ENCODE measurements at regions not wholly inside any gene's neighbourhood (a gene's known extent, or its start where the extent isn't known, plus 50 kb on each side); places are given as distances from the start of the nearest gene placed in this dataset.

GRCh38 chr11:116693593-116694348 is 79.0 kb downstream of the BUD13 start:
- Histone ChIP-seq H3K9me2 (ENCODE audit: insufficient read depth, low read length) (no peaks in the 10 kb centered on the region), H3K9ac (ENCODE audit: low read length) (no peak overlapping the region), H3K27me3 (ENCODE audit: insufficient read depth, low read depth, low read length) (no peaks in the 10 kb centered on the region), H3F3A (ENCODE audit: insufficient read depth, low read length, poor library complexity, severe bottlenecking) (no peaks in the 10 kb centered on the region), H4K20me1 (ENCODE audit: insufficient read depth) (no peaks in the 10 kb centered on the region), H3K27ac (ENCODE audit: low read length) (no peak overlapping the region), H3K79me2 (replicated peaks; ENCODE audit: insufficient read depth, low read length) (no peaks in the 10 kb centered on the region), H3K4me2 (ENCODE audit: low read length) (no peak overlapping the region), H3K9me3 (ENCODE audit: low read length) (no peaks in the 10 kb centered on the region), H2AFZ (ENCODE audit: low read depth, low read length) (no peak overlapping the region), H3K36me3 (ENCODE audit: insufficient read depth, low read length) (no peaks in the 10 kb centered on the region), H3K4me3 (ENCODE audit: low read length) (no peak overlapping the region)
- no peak for TF ChIP-seq EZH2 (IDR thresholded peaks at IDR 0.05; ENCODE audit: borderline replicate concordance, insufficient read depth, low read length, poor library complexity, severe bottlenecking)
- TF ChIP-seq, protein P1, sequence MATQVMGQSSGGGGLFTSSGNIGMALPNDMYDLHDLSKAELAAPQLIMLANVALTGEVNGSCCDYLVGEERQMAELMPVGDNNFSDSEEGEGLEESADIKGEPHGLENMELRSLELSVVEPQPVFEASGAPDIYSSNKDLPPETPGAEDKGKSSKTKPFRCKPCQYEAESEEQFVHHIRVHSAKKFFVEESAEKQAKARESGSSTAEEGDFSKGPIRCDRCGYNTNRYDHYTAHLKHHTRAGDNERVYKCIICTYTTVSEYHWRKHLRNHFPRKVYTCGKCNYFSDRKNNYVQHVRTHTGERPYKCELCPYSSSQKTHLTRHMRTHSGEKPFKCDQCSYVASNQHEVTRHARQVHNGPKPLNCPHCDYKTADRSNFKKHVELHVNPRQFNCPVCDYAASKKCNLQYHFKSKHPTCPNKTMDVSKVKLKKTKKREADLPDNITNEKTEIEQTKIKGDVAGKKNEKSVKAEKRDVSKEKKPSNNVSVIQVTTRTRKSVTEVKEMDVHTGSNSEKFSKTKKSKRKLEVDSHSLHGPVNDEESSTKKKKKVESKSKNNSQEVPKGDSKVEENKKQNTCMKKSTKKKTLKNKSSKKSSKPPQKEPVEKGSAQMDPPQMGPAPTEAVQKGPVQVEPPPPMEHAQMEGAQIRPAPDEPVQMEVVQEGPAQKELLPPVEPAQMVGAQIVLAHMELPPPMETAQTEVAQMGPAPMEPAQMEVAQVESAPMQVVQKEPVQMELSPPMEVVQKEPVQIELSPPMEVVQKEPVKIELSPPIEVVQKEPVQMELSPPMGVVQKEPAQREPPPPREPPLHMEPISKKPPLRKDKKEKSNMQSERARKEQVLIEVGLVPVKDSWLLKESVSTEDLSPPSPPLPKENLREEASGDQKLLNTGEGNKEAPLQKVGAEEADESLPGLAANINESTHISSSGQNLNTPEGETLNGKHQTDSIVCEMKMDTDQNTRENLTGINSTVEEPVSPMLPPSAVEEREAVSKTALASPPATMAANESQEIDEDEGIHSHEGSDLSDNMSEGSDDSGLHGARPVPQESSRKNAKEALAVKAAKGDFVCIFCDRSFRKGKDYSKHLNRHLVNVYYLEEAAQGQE (IDR thresholded peaks at IDR 0.05; ENCODE audit: borderline replicate concordance), result no peak
- no peak for TF ChIP-seq TAF1 (IDR thresholded peaks at IDR 0.05; ENCODE audit: low read depth)

DNA sequence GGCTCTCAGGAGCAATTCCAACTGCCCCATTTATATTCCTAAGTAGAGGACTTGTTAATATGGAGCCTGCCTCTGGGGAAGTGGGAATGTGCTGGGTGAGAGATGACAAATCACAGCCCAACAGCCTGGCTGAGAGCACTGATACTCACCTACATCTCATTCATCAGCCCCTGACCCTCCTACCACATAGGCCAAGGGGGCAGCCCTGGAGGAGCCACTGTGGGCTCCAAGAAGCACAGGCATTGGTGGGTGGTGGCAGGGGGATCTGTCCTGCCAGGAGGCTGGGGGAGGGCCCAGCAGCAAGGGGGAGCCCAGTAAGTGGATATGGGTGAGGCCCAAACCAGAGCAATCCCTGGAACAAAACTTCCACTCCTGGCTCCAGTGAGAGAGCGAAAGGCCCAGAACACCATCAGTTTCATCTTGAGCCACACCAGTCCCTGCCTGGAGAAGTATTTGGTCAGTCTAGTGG is 79.7 kb downstream of the BUD13 start:
- TF ChIP-seq POLR2AphosphoS5 (IDR thresholded peaks at IDR 0.05) (no peak), EP300 (conservative IDR thresholded peaks at IDR 0.05; ENCODE audit: poor library complexity, severe bottlenecking) (no peak), MXI1 (conservative IDR thresholded peaks at IDR 0.05; ENCODE audit: poor library complexity, severe bottlenecking) (no peak), SMC3 (conservative IDR thresholded peaks at IDR 0.05; ENCODE audit: poor library complexity) (no peak)
- TF ChIP-seq, protein P1 (IDR thresholded peaks at IDR 0.05; ENCODE audit: borderline replicate concordance), result no peak
- H3K9me3 ChIP-seq (ENCODE audit: low read length), result no peaks in the 10 kb centered on the region

More for the DNA sequence above, 79.7 kb downstream of the BUD13 start:
- H3K9ac ChIP-seq (ENCODE audit: low read length), result no peak overlapping the region
- H4K20me1 ChIP-seq (ENCODE audit: insufficient read depth), result no peaks in the 10 kb centered on the region
- H3K27me3 ChIP-seq (ENCODE audit: insufficient read depth, low read depth, low read length), result no peaks in the 10 kb centered on the region
- H3F3A ChIP-seq (ENCODE audit: insufficient read depth, low read length, poor library complexity, severe bottlenecking), result no peaks in the 10 kb centered on the region
- H3K79me2 ChIP-seq (replicated peaks; ENCODE audit: insufficient read depth, low read length), result no peaks in the 10 kb centered on the region
- H3K4me2 ChIP-seq (ENCODE audit: low read length), result no peak overlapping the region
- H2AFZ ChIP-seq (ENCODE audit: low read depth, low read length), result no peak overlapping the region
- H3K27ac ChIP-seq (ENCODE audit: low read length), result no peak overlapping the region
- H3K36me3 ChIP-seq (ENCODE audit: insufficient read depth, low read length), result no peaks in the 10 kb centered on the region
- H3K4me3 ChIP-seq (ENCODE audit: low read length), result no peak overlapping the region
- H3K9me2 ChIP-seq (ENCODE audit: insufficient read depth, low read length), result no peaks in the 10 kb centered on the region

All from neural cell (in vitro differentiated cells).